Trophoblast cell (in vitro differentiated cells and primary cell): ENCODE measurements at regions not wholly inside any gene's neighbourhood (a gene's known extent, or its start where the extent isn't known, plus 50 kb on each side); places are given as distances from the start of the nearest gene placed in this dataset.

Experiments
- DNase-seq, 2 donors: peaks; one replicate each; pipeline ENCODE4 v3.0.0-alpha.2; 2016
- H2AFZ ChIP-seq: 2 replicates; pipeline ENCODE4 v1.6.1; 2013; ENCODE audit warnings: low read length, moderate library complexity, mild to moderate bottlenecking; ENCODE audit not compliant: insufficient read depth, poor library complexity
- H2AK5ac ChIP-seq: 2 replicates; pipeline ENCODE4 v1.6.1; 2013; ENCODE audit warnings: mild to moderate bottlenecking, low read length
- H2BK120ac ChIP-seq: 2 replicates; pipeline ENCODE4 v1.6.1; 2013; ENCODE audit warnings: low read length, mild to moderate bottlenecking, moderate library complexity; ENCODE audit not compliant: insufficient read depth, poor library complexity
- H2BK12ac ChIP-seq: 2 replicates; pipeline ENCODE4 v1.6.1; 2013; ENCODE audit warnings: mild to moderate bottlenecking, low read length, moderate library complexity
- H2BK5ac ChIP-seq: 2 replicates; pipeline ENCODE4 v1.6.1; 2013; ENCODE audit warnings: low read length, low read depth, moderate library complexity, mild to moderate bottlenecking; ENCODE audit not compliant: poor library complexity
- H3K14ac ChIP-seq: 2 replicates; pipeline ENCODE4 v1.6.1; 2013; ENCODE audit warnings: mild to moderate bottlenecking, low read length
- H3K18ac ChIP-seq: 2 replicates; pipeline ENCODE4 v1.6.1; 2013; ENCODE audit warnings: mild to moderate bottlenecking, low read length
- H3K23ac ChIP-seq: 2 replicates; pipeline ENCODE4 v1.6.1; 2013; ENCODE audit warnings: low read length
- H3K27ac ChIP-seq: 2 replicates; pipeline ENCODE4 v1.5.1; 2013; ENCODE audit warnings: low read depth, mild to moderate bottlenecking, inconsistent platforms, low read length, moderate library complexity
- H3K27me3 ChIP-seq: 2 replicates; pipeline ENCODE4 v1.6.1; 2013; ENCODE audit warnings: inconsistent platforms, mild to moderate bottlenecking, low read length, moderate library complexity; ENCODE audit not compliant: insufficient read depth
- H3K36me3 ChIP-seq, 2 experiments: 1 replicate in 1 of 2; 2 replicates in 1 of 2; pipeline ENCODE4 v1.6.1; 2013; ENCODE audit warnings: low read length in 2 of 2, mild to moderate bottlenecking in 2 of 2, moderate library complexity in 1 of 2; ENCODE audit not compliant: insufficient read depth in 2 of 2, control insufficient read depth in 1 of 2
- H3K4ac ChIP-seq: 2 replicates; pipeline ENCODE4 v1.6.1; 2013; ENCODE audit warnings: low read depth, mild to moderate bottlenecking, low read length, moderate library complexity
- H3K4me1 ChIP-seq, 2 experiments: 1 replicate in 1 of 2; 2 replicates in 1 of 2; pipeline ENCODE4 v1.6.1; 2013; ENCODE audit warnings: low read length in 2 of 2, mild to moderate bottlenecking in 2 of 2, moderate library complexity in 1 of 2; ENCODE audit not compliant: insufficient read depth in 2 of 2, control insufficient read depth in 1 of 2
- H3K4me2 ChIP-seq: 2 replicates; pipeline ENCODE4 v1.6.1; 2013; ENCODE audit warnings: inconsistent platforms, mild to moderate bottlenecking, low read length, moderate library complexity
- H3K4me3 ChIP-seq: 2 replicates; pipeline ENCODE4 v1.5.1; 2013; ENCODE audit warnings: mild to moderate bottlenecking, low read depth, low read length, inconsistent platforms
- H3K79me1 ChIP-seq: one replicate; pipeline ENCODE4 v1.6.1; 2013; ENCODE audit warnings: low read length
- H3K79me2 ChIP-seq: 2 replicates; pipeline ENCODE4 v1.6.1; 2013; ENCODE audit warnings: low read length, mild to moderate bottlenecking; ENCODE audit not compliant: control insufficient read depth, insufficient read depth, poor library complexity
- H3K9ac ChIP-seq: 2 replicates; pipeline ENCODE4 v1.6.1; 2013; ENCODE audit warnings: mild to moderate bottlenecking, low read length
- H3K9me3 ChIP-seq: 2 replicates; pipeline ENCODE4 v1.6.1; 2013; ENCODE audit warnings: low read depth, mild to moderate bottlenecking, control low read depth, inconsistent platforms, low read length; ENCODE audit not compliant: insufficient read depth
- H4K12ac ChIP-seq: 2 replicates; pipeline ENCODE4 v1.6.1; 2013; ENCODE audit warnings: low read depth, mild to moderate bottlenecking, low read length, moderate library complexity
- H4K8ac ChIP-seq: 2 replicates; pipeline ENCODE4 v1.6.1; 2013; ENCODE audit warnings: low read depth, mild to moderate bottlenecking, low read length, moderate library complexity
- H4K91ac ChIP-seq: one replicate; pipeline ENCODE4 v1.6.1; 2013; ENCODE audit warnings: low read depth, mild to moderate bottlenecking, low read length, moderate library complexity
- WGBS: extraction: QIAGEN DNeasy Blood & Tissue Kit; methylation state at CpG from one replicate; pipeline ENCODE4 v1.1.7; 2013; ENCODE audit warnings: missing lambda C conversion rate; ENCODE audit not compliant: insufficient read length, insufficient coverage; ENCODE audit errors: extremely low coverage; 5-methylcytosine and 5-hydroxymethylcytosine counted together

DNA sequence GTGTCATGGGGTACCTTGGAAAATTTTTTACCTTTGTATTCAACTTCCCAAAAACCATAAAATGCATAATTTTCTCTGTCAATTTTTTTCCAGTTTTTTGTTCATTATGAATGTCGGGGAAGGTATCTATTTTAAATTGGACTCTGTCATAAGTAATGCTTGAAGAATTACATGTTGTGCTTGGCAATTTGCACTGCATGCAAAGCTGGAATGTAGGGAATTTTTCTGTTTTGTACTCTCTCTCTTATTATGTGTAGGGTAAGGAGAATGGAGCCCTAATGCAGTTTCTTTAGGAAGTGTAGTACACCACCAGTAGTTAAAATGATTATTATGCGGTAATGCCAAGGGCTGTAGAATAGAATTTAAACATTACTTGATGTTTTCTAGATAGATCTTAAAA, 137.7 kb upstream of the LIMCH1 start:
- Histone ChIP-seq H3K4me1 (no peaks in the 10 kb centered on the region), H2AK5ac (no peak overlapping the region), H2BK120ac (no peak overlapping the region), H4K12ac (no peak overlapping the region), H3K79me2 (no peaks in the 10 kb centered on the region), H2BK5ac (no peak overlapping the region), H3K23ac (no peak overlapping the region), H3K4me2 (no peak overlapping the region), H2AFZ (no peak overlapping the region), H3K36me3 (no peaks in the 10 kb centered on the region), H3K79me1 (peaks cover 3% of the 10 kb centered on the region), H4K8ac (no peak overlapping the region), H3K9me3 (no peaks in the 10 kb centered on the region), H3K27ac (no peak overlapping the region), H3K18ac (no peak overlapping the region), H2BK12ac (no peak overlapping the region), H3K4me3 (no peak overlapping the region), H3K14ac (no peak overlapping the region), H4K91ac (no peak overlapping the region), H3K27me3 (no peaks in the 10 kb centered on the region), H3K4ac (no peak overlapping the region), H3K9ac (no peak overlapping the region)
- WGBS: no CpG with 5 or more reads among the region's 2 CpGs
- peak in 1 of 2 donors; percentile 41 for DNase-seq

DNA sequence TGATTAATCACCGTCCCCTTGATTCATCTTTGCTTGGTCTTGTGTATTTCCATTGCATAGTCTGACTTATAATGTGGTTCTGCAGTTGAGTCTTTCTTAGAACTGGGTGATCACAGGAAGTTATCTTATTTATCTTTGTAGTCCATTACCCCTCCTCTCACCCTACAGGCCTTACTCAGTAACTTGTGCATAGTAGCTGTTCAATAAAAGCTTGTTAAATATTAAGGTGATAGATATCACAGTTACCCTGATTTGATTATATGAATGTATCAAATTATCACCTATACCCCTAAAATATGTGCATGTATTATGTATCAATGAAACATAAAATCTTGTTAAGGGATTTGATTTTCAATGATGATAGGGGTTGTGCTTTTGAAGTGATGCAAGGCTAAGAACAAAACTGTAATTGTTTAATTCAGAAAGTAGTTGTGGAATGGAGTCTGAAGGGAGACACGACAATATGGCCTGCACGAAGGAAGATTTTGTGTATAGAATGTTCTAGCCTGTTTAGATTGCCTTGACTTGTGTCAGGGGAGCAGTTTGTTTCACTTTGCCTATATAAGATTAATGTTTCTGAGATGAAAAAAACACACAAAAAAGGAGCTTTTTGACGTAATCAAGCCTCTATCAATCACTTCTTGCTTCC, 132.4 kb upstream of the LIMCH1 start:
- Histone ChIP-seq H3K79me2 (no peaks in the 10 kb centered on the region), H4K8ac (no peak overlapping the region), H3K23ac (no peak overlapping the region), H3K27me3 (no peaks in the 10 kb centered on the region), H3K4ac (no peak overlapping the region), H4K91ac (no peak overlapping the region), H3K27ac (no peak overlapping the region), H3K9ac (no peak overlapping the region), H3K14ac (no peak overlapping the region), H2AK5ac (no peak overlapping the region), H3K4me2 (no peak overlapping the region), H3K4me1 (no peaks in the 10 kb centered on the region), H3K79me1 (no peaks in the 10 kb centered on the region), H2BK12ac (no peak overlapping the region), H3K4me3 (no peak overlapping the region), H2BK5ac (no peak overlapping the region), H3K9me3 (no peaks in the 10 kb centered on the region), H3K36me3 (no peaks in the 10 kb centered on the region), H2AFZ (no peak overlapping the region), H4K12ac (no peak overlapping the region), H3K18ac (no peak overlapping the region), H2BK120ac (no peak overlapping the region)
- DNase-seq: no peak
- no CpG with 5 or more reads among the region's 4 CpGs for WGBS

- no peak overlapping the region for H3K4ac ChIP-seq
These were observed 131.8 kb upstream of the LIMCH1 start for GRCh38 chr4:41406113-41406516.

DNA sequence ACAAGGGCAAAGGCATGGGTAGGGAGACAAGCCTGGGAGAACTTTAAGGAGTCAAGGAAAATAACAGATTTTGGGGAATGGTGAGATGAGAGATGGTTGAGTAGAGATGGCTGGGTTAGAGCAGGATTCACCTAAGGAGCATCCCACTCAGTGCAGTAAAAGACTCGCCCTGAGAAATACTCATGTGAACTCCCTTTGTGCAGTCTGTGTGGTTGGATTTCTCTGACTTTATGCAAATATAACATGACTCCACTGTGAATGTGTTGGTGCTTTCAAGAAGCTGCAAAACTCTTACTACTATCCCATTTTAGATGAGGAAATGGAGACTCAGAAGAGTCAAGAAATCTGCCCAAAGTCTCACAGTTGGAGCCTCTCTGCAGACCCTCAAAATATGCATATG, 129.8 kb upstream of the LIMCH1 start:
- no CpG with 5 or more reads among the region's 1 CpG for WGBS
- Histone ChIP-seq H3K9ac (no peak overlapping the region), H3K4me3 (no peak overlapping the region), H4K91ac (no peak overlapping the region), H2BK12ac (no peak overlapping the region), H2BK5ac (no peak overlapping the region), H4K8ac (no peak overlapping the region), H3K27me3 (no peaks in the 10 kb centered on the region), H3K79me1 (no peaks in the 10 kb centered on the region), H4K12ac (no peak overlapping the region), H3K23ac (no peak overlapping the region), H2AFZ (no peak overlapping the region), H3K4me1 (no peaks in the 10 kb centered on the region), H2AK5ac (no peak overlapping the region), H3K14ac (no peak overlapping the region), H3K4me2 (no peak overlapping the region), H2BK120ac (no peak overlapping the region), H3K4ac (no peak overlapping the region), H3K9me3 (no peaks in the 10 kb centered on the region), H3K79me2 (no peaks in the 10 kb centered on the region), H3K18ac (no peak overlapping the region), H3K36me3 (no peaks in the 10 kb centered on the region), H3K27ac (no peak overlapping the region)
- DNase-seq: no peak

More at GRCh38 chr4:41406113-41406516, 131.8 kb upstream of the LIMCH1 start:
- no peak overlapping the region for H2AFZ ChIP-seq
- H3K27ac ChIP-seq: no peak overlapping the region
- H3K4me3 ChIP-seq: no peak overlapping the region
- H2BK5ac ChIP-seq: no peak overlapping the region
- no peak overlapping the region for H3K18ac ChIP-seq
- no peak overlapping the region for H3K4me2 ChIP-seq
- no peaks in the 10 kb centered on the region for H3K36me3 ChIP-seq
- WGBS: no CpG with 5 or more reads among the region's 1 CpG
- no peak overlapping the region for H3K23ac ChIP-seq
- no peaks in the 10 kb centered on the region for H3K79me1 ChIP-seq
- H3K14ac ChIP-seq: no peak overlapping the region
- H3K9me3 ChIP-seq: no peaks in the 10 kb centered on the region
- peak in 1 of 2 donors; percentile 59 for DNase-seq
- no peaks in the 10 kb centered on the region for H3K79me2 ChIP-seq
- no peak overlapping the region for H2BK120ac ChIP-seq
- H2AK5ac ChIP-seq: no peak overlapping the region
- H3K27me3 ChIP-seq: no peaks in the 10 kb centered on the region
- H4K12ac ChIP-seq: no peak overlapping the region
- H2BK12ac ChIP-seq: no peak overlapping the region
- H4K8ac ChIP-seq: no peak overlapping the region
- no peaks in the 10 kb centered on the region for H3K4me1 ChIP-seq
- H4K91ac ChIP-seq: no peak overlapping the region
- no peak overlapping the region for H3K9ac ChIP-seq
